SJSA1 (cell line): ENCODE measurements at regions not wholly inside any gene's neighbourhood (a gene's known extent, or its start where the extent isn't known, plus 50 kb on each side); places are given as distances from the start of the nearest gene placed in this dataset.
"Not testable (repeated sequence)": the region's sequence is repeated elsewhere in the genome, so short reads cannot be mapped to it uniquely, and the experiment has no call there.

ENCODE experiments used
- DNase-seq, 2 experiments: peaks; one replicate each; pipeline ENCODE4 v3.0.0-alpha.2; 2015 to 2020; ENCODE audit warnings: low spot score in 2 of 2, low read depth in 1 of 2
- H3K27ac ChIP-seq: fragments of 250-450 bp; sonication (Bioruptor Pico); 2 replicates; pipeline ENCODE4 v1.5.1; 2020; ENCODE audit warnings: mild to moderate bottlenecking, moderate library complexity
- H3K27me3 ChIP-seq: fragments of 250-450 bp; sonication (Bioruptor Pico); replicated peaks from 2 replicates; pipeline ENCODE4 v1.5.1; 2020; ENCODE audit warnings: mild to moderate bottlenecking, moderate library complexity
- H3K36me3 ChIP-seq: fragments of 250-450 bp; sonication (Bioruptor Pico); 2 replicates; pipeline ENCODE4 v1.5.1; 2020; ENCODE audit warnings: mild to moderate bottlenecking
- H3K4me1 ChIP-seq: fragments of 250-450 bp; sonication (Bioruptor Pico); replicated peaks from 2 replicates; pipeline ENCODE4 v1.6.1; 2021; ENCODE audit warnings: mild to moderate bottlenecking
- H3K4me3 ChIP-seq: fragments of 250-450 bp; sonication (Bioruptor Pico); 2 replicates; pipeline ENCODE4 v1.5.1; 2020; ENCODE audit warnings: mild to moderate bottlenecking
- H3K9me3 ChIP-seq: fragments of 250-450 bp; sonication (Bioruptor Pico); replicated peaks from 2 replicates; pipeline ENCODE4 v1.5.1; 2020; ENCODE audit warnings: mild to moderate bottlenecking

GRCh38 chr2:239594772-239595608, 194.2 kb upstream of the HDAC4 start:
- H3K27me3 ChIP-seq: peaks cover 3% of the 10 kb centered on the region; the same call in 1 of the 2 replicates
- H3K36me3 ChIP-seq: no peaks in the 10 kb centered on the region
- H3K9me3 ChIP-seq: no peaks in the 10 kb centered on the region
- no peaks in the 10 kb centered on the region for H3K4me1 ChIP-seq
- no peak overlapping the region for H3K4me3 ChIP-seq
- DNase-seq: peak in 1 of 2 experiments; percentile 33
- H3K27ac ChIP-seq: no peak overlapping the region

- Histone ChIP-seq H3K4me1 (no peaks in the 10 kb centered on the region), H3K9me3 (no peaks in the 10 kb centered on the region), H3K36me3 (no peaks in the 10 kb centered on the region), H3K27me3 (no peaks in the 10 kb centered on the region; the same call in 1 of the 2 replicates), H3K4me3 (no peak overlapping the region), H3K27ac (no peak overlapping the region)
- DNase-seq: no peak
Observed at GRCh38 chr2:239594019-239594771, 193.4 kb upstream of the HDAC4 start.

DNA sequence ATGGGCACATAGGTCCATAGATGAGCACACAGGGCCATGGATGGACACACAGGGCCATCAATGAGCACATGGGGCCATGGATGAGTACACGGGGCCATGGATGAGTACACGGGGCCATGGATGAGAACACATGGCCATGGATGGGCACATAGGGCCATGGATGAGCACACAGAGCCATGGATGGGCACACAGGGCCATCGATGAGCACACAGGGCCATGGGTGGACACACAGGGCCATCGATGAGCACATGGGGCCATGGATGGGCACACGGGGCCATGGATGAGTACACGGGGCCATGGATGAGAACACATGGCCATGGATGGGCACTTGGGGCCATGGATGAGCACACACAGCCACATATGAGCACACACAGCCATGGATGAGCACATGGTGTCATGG, 192.6 kb upstream of the HDAC4 start:
- H3K9me3 ChIP-seq: no peaks in the 10 kb centered on the region
- H3K4me1 ChIP-seq: no peaks in the 10 kb centered on the region
- no peaks in the 10 kb centered on the region; the same call in 1 of the 2 replicates for H3K27me3 ChIP-seq
- no peak overlapping the region for H3K4me3 ChIP-seq
- no peaks in the 10 kb centered on the region for H3K36me3 ChIP-seq
- no peak for DNase-seq
- no peak overlapping the region for H3K27ac ChIP-seq

DNA sequence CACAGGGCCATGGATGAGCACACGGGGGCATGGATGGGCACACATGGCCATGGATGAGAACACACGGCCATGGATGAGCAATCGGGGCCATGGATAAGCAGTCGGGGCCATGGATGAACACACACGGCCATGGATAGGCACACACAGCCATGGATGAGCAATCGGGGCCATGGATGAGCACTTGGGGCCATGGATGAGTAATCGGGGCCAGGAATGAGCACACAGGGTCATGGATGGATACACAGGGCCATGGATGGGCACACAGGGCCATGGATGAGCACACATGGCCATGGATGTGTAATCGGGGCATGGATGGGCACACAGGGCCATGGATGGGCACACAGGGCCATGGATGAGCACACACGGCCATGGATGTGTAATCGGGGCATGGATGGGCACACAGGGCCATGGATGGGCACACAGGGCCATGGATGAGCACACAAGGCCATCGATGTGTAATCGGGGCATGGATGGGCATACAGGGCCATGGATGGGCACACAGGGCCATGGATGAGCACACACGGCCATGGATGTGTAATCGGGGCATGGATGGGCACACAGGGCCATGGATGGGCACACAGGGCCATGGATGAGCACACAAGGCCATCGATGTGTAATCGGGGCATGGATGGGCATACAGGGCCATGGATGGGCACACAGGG, 191.9 kb upstream of the HDAC4 start:
- not testable (repeated sequence) for H3K27ac ChIP-seq, DNase-seq, H3K27me3 ChIP-seq, H3K36me3 ChIP-seq, H3K4me3 ChIP-seq, H3K4me1 ChIP-seq, H3K9me3 ChIP-seq

DNA sequence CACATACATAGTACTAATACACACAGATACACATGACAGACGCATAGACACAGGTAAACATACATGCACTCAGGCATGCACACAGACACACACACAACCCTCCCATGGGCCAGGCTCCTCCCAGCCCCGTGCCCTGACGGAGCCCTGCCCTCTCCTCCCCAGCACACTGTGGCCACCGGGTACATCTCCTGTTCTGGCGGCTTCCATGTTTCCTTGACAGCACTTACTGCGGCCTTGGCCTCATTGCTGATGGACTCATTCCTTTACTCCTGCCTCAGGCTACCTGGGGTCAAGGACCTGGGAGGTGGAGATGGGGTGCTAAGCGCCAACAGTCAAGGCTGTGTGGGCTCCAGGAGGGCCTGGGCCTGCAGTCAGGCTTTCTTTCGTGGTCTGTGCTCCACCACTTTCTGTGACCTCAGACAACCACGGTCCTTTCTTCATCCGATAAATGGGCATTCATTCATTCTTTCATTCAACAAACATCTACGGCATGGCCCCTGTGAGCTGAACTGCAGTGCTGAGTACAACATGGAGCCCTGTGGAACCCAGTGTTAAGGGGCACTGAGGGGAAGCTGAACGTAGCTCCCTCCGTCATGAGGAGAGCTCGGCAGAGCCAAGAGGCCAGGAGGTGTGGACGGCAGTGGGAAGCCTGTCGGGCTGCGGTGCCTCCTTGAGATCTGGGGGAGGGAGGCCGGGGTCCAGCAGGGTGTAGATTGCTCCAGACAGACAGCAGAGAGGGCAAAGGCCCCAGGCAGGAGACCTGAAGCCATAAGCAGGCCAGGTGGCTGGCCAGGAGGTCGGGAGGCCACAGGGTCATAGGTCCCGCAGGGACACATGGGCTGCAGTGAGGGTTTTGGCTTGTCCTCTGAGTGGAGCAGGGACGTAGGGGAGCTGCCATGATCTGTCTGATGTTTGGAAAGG, 190.4 kb upstream of the HDAC4 start:
- no peaks in the 10 kb centered on the region for H3K36me3 ChIP-seq
- H3K9me3 ChIP-seq: no peaks in the 10 kb centered on the region
- DNase-seq: no peak
- no peak overlapping the region for H3K4me3 ChIP-seq
- H3K27me3 ChIP-seq: no peaks in the 10 kb centered on the region; the same call in 1 of the 2 replicates
- H3K27ac ChIP-seq: no peak overlapping the region
- no peaks in the 10 kb centered on the region for H3K4me1 ChIP-seq

GRCh38 chr2:239590276-239590675, 189.5 kb upstream of the HDAC4 start:
- no peaks in the 10 kb centered on the region for H3K9me3 ChIP-seq
- peaks cover 7% of the 10 kb centered on the region for H3K27me3 ChIP-seq
- no peak for DNase-seq
- H3K4me3 ChIP-seq: no peak overlapping the region
- H3K27ac ChIP-seq: no peak overlapping the region
- H3K36me3 ChIP-seq: no peaks in the 10 kb centered on the region
- no peaks in the 10 kb centered on the region for H3K4me1 ChIP-seq

DNA sequence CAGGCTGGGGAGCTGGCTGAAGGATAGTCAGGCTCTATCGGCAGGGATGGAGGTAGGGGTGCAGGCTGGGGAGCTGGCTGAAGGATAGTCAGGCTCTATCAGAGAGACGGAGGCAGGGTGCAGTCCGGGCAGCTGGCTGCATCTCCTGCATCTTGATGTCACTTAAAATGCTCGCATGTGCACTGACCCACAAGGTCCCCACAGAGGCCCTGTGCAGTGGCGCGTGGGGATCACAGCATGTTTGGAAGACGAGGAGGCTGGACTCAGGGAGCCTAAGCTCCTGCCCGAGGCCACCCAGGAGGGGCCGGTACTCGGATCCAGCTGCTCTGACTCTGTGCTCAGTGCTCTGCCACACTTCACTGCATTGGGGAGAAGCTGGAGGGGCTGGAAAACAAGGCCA, 189.0 kb upstream of the HDAC4 start:
- no peak for DNase-seq
- Histone ChIP-seq H3K36me3 (no peaks in the 10 kb centered on the region), H3K9me3 (no peaks in the 10 kb centered on the region), H3K27ac (no peak overlapping the region), H3K27me3 (peaks cover 11% of the 10 kb centered on the region), H3K4me3 (no peak overlapping the region), H3K4me1 (no peaks in the 10 kb centered on the region)

DNA sequence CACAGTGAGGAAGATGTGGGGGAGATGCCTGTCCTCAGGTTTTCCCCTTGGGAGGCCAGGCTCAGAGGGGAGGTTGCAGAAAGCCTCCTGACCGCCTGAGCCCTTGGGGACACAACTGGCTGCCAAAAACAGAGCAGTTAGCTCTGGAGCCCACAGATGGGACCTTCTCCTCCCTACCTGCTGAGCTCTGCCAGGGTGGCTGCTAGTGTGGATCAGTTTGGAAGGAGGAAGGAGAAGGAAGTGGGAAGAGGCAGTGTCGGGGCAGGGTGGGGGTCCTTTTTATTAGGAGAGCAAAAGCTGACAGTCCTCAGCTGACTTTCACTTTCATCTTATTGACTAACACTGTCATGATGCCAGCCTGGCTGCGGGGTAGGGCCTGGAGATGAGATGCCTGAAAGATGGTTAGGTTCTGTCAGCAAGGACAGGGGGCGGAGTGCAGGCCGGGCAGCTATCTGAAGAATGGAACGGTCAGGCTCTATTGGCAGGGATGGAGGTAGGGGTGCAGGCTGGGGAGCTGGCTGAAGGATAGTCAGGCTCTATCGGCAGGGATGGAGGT, 188.5 kb upstream of the HDAC4 start:
- no peak for DNase-seq
- no peak overlapping the region for H3K27ac ChIP-seq
- no peak overlapping the region for H3K4me3 ChIP-seq
- no peaks in the 10 kb centered on the region for H3K4me1 ChIP-seq
- H3K36me3 ChIP-seq: no peaks in the 10 kb centered on the region
- peaks cover 12% of the 10 kb centered on the region for H3K27me3 ChIP-seq
- H3K9me3 ChIP-seq: no peaks in the 10 kb centered on the region

- no peaks in the 10 kb centered on the region for H3K4me1 ChIP-seq
- H3K27ac ChIP-seq: no peak overlapping the region
- H3K4me3 ChIP-seq: no peak overlapping the region
- no peak for DNase-seq
- peaks cover 12% of the 10 kb centered on the region for H3K27me3 ChIP-seq
- H3K9me3 ChIP-seq: no peaks in the 10 kb centered on the region
- H3K36me3 ChIP-seq: no peaks in the 10 kb centered on the region
Observed at GRCh38 chr2:239588451-239589269, 187.8 kb upstream of the HDAC4 start.

- Histone ChIP-seq H3K27ac (no peak overlapping the region), H3K4me1 (no peaks in the 10 kb centered on the region), H3K4me3 (no peak overlapping the region), H3K27me3 (peaks cover 16% of the 10 kb centered on the region), H3K36me3 (no peaks in the 10 kb centered on the region), H3K9me3 (no peaks in the 10 kb centered on the region)
- DNase-seq: no peak
Observed at GRCh38 chr2:239587841-239588240, 187.0 kb upstream of the HDAC4 start.

- Histone ChIP-seq H3K27me3 (peaks cover 19% of the 10 kb centered on the region), H3K27ac (no peak overlapping the region), H3K4me3 (no peak overlapping the region), H3K36me3 (no peaks in the 10 kb centered on the region), H3K4me1 (no peaks in the 10 kb centered on the region), H3K9me3 (no peaks in the 10 kb centered on the region)
- DNase-seq: no peak
Observed at GRCh38 chr2:239587311-239587731, 186.5 kb upstream of the HDAC4 start.

DNA sequence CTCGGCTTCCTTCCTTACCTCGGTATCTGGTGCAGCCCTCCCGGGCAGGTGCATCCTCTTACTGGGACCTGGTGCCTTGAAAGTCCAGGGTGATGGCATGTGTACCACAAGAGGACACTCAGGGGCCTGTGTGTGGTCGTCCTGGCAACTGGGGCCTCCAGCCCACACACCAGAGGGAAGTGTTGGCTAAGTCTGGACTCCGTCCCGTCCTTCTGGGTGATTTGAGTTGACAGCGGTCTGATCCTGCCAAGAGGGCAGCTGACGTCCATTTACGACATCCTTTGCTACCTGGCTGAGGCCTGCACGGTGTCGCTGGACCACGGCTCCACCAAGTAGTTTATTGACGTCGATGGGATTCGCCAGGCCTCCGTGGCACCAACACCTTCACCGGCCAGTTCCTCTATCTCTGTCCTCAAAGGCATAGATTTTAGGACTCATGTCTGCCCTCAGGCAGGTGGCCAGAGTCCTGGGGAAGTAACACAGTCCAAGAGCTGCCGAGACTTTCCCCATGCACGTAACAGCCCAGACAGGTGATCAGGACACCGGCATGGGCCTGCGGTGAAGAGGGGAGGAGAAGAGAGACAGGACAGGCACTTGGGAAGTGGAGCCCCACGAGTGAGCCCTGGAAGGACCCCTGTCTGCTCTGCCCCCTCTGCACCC, 186.0 kb upstream of the HDAC4 start:
- no peaks in the 10 kb centered on the region for H3K9me3 ChIP-seq
- no peak for DNase-seq
- peaks cover 19% of the 10 kb centered on the region for H3K27me3 ChIP-seq
- H3K27ac ChIP-seq: no peak overlapping the region
- no peaks in the 10 kb centered on the region for H3K4me1 ChIP-seq
- no peak overlapping the region for H3K4me3 ChIP-seq
- H3K36me3 ChIP-seq: no peaks in the 10 kb centered on the region
